KBM-7 (cell line): ENCODE measurements at regions not wholly inside any gene's neighbourhood (a gene's known extent, or its start where the extent isn't known, plus 50 kb on each side); places are given as distances from the start of the nearest gene placed in this dataset.
A peak's percentile ranks its signal among the peaks of the same experiment; 100 is the strongest.

ENCODE experiments used
- DNase-seq: peaks from one replicate; pipeline ENCODE4 v3.0.0-alpha.2; 2015
- in situ Hi-C: fragments of 300-500 bp; cut with MboI; formaldehyde crosslinking; loops from 2 replicates; pipeline ENCODE4 v1.14.3; 2020; ENCODE audit warnings: low sequenced_read_pairs, low pct_unique_long_range_greater_than_20kb, mixed read lengths

DNA sequence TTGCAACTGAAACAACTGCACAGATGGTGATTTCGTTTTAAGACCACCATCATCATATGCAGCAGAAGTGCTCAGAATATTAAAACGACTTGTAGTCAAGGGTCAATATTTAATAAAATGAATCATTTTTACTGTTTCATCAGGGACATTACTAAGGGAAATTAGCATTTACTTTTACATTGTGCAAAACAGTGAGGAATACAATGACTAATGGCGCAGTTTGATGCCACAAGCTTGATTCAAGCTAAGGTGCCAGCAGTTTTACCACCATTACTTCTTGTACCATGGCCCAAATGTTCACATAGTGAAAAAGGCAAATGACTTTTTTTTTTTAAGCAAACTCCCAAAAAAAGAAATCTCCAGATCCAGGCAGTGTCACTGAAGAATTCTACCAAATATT is 277.4 kb upstream of the CHRNA7 start:
- DNase-seq, result no peak

DNA sequence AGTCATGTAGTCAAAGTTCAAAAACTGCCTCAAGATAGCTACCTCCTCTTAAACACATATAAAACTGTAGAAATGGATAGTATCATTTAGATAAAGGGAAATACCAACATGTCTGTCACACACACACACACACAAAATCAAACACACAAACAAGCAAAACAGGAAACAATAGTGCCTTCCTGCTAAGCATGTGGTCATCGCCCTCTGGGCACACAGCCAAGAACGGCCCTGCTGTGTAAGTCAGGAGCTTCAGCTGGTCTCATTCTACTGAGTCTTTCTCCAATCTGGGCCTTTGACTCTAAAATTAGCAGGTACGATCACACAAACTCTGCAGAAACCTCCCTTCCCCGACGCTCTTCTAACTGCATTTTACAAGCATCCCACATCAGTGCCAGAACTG is 272.2 kb upstream of the CHRNA7 start:
- in situ Hi-C loops, result no loop called here
- DNase-seq, result peak; percentile 1

More for the DNA sequence above, 277.4 kb upstream of the CHRNA7 start:
- in situ Hi-C loops, result no loop called here

- in situ Hi-C loops, result no loop called here
- no peak for DNase-seq
Observed at GRCh38 chr15:31768055-31768454, 262.3 kb upstream of the CHRNA7 start.

DNA sequence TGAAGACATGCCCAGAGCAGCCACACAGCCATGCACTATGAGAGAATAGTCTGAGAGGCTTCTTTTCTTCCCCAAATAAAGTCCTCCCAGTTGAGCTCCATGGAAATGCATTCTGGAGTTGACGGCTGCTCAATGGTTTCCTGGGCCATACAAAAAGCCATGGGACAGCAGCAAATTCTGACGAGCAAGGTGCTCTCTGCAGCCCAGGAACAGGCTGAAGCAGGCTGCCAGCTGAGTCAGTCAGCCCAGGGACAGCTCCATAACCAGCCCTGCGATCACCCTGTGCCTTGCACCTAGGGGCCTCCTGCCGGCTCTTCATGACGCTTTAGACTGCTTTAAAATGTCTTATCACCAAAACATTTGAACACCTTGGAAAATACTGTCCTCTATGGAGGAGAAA is 256.3 kb upstream of the CHRNA7 start:
- DNase-seq, result no peak
- in situ Hi-C loops, result no loop called here

DNA sequence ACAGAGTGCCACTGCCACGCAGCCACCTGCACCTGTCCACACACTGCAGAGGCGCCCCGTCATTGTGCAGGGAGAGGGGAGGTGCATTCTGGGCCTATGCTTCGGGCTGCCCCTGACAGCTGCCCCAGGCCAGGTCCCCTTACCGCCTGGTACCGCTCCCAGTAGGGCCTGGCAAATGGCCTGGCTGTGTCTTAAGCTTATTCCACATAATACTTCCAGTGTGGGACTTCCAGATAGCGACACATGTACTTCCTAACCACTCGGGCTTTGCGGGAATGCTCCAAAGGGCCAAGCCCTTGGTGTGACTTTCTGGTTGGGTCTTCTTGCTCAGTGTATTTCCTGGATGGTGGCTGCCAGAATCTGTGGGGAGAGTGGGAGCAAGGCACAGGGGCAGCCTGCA is 254.3 kb upstream of the CHRNA7 start:
- in situ Hi-C loops, result no loop called here
- no peak for DNase-seq

- no peak for DNase-seq
- in situ Hi-C loops, result no loop called here
Observed at GRCh38 chr15:31781261-31781660, 249.1 kb upstream of the CHRNA7 start.

DNA sequence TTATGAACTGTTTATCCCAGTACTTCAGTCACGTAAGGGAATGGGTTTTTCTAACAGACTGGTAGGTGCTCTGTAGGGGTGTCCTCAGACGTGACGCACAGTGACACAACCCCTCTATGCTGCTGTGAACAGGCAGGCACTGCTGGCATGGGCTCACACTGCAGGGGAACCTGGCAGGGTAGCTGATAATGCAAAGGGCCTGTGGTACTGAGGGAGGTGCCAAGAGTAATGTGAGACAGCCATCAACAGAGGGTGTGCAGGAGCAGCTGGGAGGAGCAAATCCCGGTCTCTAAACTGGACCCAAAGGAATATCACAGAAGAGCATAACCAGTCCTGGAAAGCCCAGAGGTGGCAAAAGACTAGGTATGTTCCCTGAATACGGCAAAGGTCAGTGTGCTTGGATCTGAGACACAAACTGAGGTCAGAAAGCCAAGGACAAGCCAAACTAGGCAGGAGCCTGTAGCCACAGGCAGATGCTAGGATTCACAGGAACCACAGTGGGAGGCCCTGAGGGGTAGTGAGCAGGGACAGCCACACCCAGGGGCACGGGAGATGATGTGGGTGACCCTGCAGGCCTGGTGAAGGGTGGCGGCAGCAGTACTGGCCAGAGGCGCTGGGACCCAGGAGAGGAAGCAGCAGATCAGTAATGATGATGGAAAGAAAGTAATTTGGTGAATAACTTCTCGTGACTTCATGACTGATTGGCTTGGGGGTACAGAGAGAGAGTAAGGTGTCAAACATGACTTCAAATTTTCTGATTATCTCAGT is 248.1 kb upstream of the CHRNA7 start:
- no peak for DNase-seq
- in situ Hi-C loops, result no loop called here

DNA sequence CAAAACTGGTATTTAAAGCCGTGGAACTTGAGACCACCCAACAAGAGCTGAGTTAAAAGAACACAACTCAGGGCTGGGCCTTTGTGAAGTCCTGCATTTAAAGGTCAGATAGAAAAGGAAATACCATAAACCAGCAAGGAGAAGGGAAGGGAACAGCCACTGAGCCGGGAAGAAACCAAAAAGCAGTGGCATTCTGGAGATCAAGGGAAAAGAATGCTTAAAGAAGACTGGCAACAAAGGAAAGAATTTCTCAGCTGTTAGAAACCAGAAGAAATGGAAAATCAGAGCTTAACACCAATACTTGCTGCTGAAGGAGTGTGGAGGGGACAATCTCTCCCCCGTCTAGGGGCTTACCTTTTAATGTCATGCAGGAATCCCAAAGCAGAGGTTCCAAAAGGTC is 247.4 kb upstream of the CHRNA7 start:
- DNase-seq, result no peak
- in situ Hi-C loops, result no loop called here

DNA sequence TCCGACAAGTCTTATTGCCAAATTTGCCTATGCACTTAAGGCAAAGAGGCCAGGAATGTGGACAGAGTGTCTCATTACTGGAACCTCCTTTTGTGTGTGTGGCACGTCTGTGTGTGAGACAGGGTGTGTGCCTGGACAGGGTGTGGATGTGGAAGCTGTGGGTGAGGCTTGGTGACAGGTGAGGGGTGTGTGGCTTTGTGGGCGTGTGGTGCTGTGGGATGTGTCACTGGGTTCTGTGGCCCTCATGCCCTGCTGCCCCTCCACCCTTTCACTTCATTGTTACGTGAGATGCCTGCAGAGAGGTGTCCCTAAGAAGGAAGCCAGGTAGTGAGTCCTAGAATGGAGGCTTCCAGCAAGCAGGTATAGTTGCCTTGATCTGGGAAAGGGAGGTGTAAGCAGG is 244.0 kb upstream of the CHRNA7 start:
- in situ Hi-C loops, result no loop called here
- no peak for DNase-seq

DNA sequence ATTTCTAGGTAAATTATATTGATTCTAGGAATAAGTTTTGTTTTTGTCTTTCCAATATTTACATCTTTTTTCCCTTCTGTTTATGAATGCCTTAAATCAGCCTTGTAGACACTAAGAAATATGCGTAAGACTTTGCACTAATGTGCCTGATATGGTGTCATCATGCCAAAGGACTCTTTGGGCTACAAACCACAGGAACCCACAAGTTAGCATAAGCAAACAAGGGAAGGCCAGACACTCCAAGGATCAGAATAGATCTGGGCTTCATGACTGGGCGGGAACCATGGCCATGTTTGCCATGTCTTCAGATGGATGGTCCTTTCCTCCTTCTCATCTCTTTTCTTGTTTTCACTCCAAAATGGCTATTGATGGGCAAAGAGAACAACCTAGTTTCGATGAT is 242.2 kb upstream of the CHRNA7 start:
- DNase-seq, result no peak
- in situ Hi-C loops, result no loop called here

- no peak for DNase-seq
- in situ Hi-C loops, result no loop called here
Observed at GRCh38 chr15:31792611-31793199, 237.6 kb upstream of the CHRNA7 start.

- in situ Hi-C loops, result no loop called here
- no peak for DNase-seq
Observed at GRCh38 chr15:31799319-31799714, 231.0 kb upstream of the CHRNA7 start.

- DNase-seq, result no peak
- in situ Hi-C loops, result no loop called here
Observed at GRCh38 chr15:31799715-31800321, 230.5 kb upstream of the CHRNA7 start.

GRCh38 chr15:31801152-31801551 is 229.2 kb upstream of the CHRNA7 start:
- in situ Hi-C loops, result no loop called here
- DNase-seq, result no peak

DNA sequence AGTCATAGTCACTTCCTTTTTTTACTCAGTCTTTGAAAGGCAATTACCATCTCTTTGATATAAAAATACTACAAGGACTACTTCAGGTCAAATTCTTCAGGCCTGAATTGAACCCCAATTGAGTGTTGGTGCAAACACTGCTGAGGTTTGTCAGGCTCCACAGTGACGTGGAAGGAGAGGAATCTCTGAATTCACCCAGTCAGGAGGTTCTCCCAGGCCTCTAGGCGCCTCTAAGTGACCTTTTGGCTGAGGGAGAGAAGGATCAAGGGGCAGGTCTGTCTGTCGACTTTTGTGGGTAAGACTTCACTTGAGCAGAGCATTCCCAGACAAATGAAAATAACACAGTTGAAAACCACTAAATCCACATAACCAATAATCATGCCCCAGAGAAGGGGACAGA is 227.6 kb upstream of the CHRNA7 start:
- in situ Hi-C loops, result no loop called here

GRCh38 chr15:31803388-31803884 is 226.9 kb upstream of the CHRNA7 start:
- DNase-seq, result no peak

More for the DNA sequence above, 227.6 kb upstream of the CHRNA7 start:
- no peak for DNase-seq

DNA sequence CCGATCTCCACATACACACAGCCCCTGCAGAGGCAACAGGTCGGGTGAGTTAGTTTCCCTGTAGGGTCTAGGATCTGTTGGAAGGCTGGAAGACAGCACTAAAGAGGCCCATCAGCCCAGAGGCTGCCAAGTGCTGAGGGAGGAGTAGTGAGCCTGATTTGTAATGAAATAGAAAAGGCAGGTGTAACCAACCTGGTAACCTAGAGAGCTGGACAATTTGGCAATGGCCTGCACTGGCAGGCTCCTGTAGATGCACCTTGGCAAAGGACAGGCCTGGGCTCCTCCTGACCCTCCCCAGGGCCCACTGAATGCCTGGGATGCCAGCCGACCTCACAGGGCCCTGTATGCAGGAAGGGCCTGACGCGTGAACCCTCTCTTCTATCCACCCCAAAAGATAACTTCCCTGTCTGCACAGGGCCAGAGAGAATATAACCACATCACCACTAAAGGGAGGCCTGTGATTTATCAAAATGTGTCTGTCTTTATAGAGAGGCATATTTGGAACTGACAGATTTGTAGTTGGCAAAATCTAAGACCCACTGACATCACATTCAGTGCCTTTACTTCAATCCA is 225.1 kb upstream of the CHRNA7 start:
- no peak for DNase-seq
- in situ Hi-C loops, result no loop called here

More at GRCh38 chr15:31803388-31803884, 226.9 kb upstream of the CHRNA7 start:
- in situ Hi-C loops, result no loop called here

DNA sequence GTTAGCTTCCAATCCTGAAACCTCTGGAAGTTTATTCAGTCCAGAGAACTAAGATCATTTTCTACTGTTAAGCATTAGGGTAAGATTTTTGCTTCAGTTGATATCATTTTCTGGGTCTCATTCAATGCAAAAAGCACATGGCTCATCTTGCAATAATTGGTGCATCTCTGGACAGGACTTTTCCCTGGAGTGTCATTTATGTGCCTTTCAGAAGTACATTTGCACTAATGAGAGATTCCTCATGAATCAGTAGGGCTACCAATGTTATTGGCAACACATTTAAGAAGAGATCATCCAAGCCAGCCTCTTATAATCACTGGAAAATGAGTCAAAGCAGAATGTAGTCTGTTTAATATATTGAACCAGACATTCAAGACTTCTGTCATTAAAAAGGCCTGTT is 224.2 kb upstream of the CHRNA7 start:
- in situ Hi-C loops, result no loop called here
- no peak for DNase-seq

DNA sequence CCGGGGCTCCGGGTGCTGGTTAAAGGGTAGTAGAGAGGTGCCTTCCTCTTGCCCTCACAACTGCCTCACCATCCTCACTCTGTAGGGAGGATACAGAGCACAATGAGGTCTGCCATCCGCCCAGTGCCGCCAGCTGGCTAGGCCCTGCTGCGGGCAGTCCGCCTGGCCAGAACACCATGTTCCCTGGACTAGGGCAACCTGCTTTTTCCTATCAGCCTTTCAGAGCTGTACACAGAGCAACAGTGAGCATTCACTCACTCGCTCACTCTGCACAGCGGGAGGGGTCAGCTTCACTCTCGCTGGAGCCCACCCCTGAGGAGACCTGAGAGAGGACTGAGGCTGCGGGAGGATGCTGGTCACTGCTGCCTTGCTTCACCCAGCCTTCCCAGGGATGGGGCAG is 218.7 kb upstream of the CHRNA7 start:
- DNase-seq, result no peak
- in situ Hi-C loops, result no loop called here

- in situ Hi-C loops, result no loop called here
- no peak for DNase-seq
Observed at GRCh38 chr15:31814082-31814481, 216.2 kb upstream of the CHRNA7 start.
